SK-N-SH (cell line): ENCODE measurements at regions not wholly inside any gene's neighbourhood (a gene's known extent, or its start where the extent isn't known, plus 50 kb on each side); places are given as distances from the start of the nearest gene placed in this dataset.
"Not testable (repeated sequence)": the region's sequence is repeated elsewhere in the genome, so short reads cannot be mapped to it uniquely, and the experiment has no call there.

Source experiments
- CTCF ChIA-PET: fragments of 300-600, 350-600 bp; formaldehyde crosslinking; extraction: SDS; loops from one replicate; lab custom pipeline; 2021; lab: Yijun Ruan, JAX
- POLR2A ChIA-PET: fragments of 350-600 bp; sonication (Branson Sonifier 250); formaldehyde crosslinking; extraction: SDS; loops from one replicate; lab custom pipeline; 2020; ENCODE audit warnings: antibody characterized with exemption, inconsistent platforms; lab: Yijun Ruan, JAX
- DNase-seq: peaks from one replicate; pipeline ENCODE4 v3.0.0; 2012
- H2AFZ ChIP-seq: fragments of 200-600 bp; sonication (generic); 2 replicates; pipeline ENCODE4 v1.8.1; 2016; ENCODE audit warnings: antibody characterized with exemption, mild to moderate bottlenecking, low read depth
- H3F3A ChIP-seq: fragments of 200-600 bp; sonication (generic); replicated peaks from 2 replicates; pipeline ENCODE3; 2016; ENCODE audit warnings: antibody characterized with exemption, mild to moderate bottlenecking; ENCODE audit not compliant: insufficient read depth
- H3K27ac ChIP-seq, 2 experiments: fragments of 200-500 bp in 1 of 2; fragments of 200-600 bp in 1 of 2; sonication (Bioruptor generic) in 1 of 2; sonication (generic), shearing (Covaris generic) in 1 of 2; 2 replicates each; pipeline versions ENCODE4 v1.5.1 to v1.6.1; 2014 to 2016; ENCODE audit warnings: low read depth in 2 of 2, inconsistent platforms in 1 of 2, low read length in 1 of 2, mild to moderate bottlenecking in 1 of 2, mixed read lengths in 1 of 2
- H3K27me3 ChIP-seq: fragments of 200-600 bp; sonication (generic), shearing (Covaris generic); 2 replicates; pipeline ENCODE4 v1.6.1; 2016; ENCODE audit warnings: mixed run types; ENCODE audit not compliant: insufficient read depth
- H3K36me3 ChIP-seq, 2 experiments: fragments of 200-500 bp in 1 of 2; fragments of 200-600 bp in 1 of 2; sonication (Bioruptor generic) in 1 of 2; sonication (generic) in 1 of 2; replicated peaks in 1 of 2; 2 replicates each; pipeline versions ENCODE3 to v1.5.1; 2014 to 2016; ENCODE audit warnings: low read length in 1 of 2, mild to moderate bottlenecking in 1 of 2; ENCODE audit not compliant: insufficient read depth in 2 of 2, control insufficient read depth in 1 of 2
- H3K4me1 ChIP-seq, 2 experiments: fragments of 200-500 bp in 1 of 2; fragments of 200-600 bp in 1 of 2; sonication (Bioruptor generic) in 1 of 2; sonication (generic), shearing (Covaris generic) in 1 of 2; 2 replicates each; pipeline versions ENCODE4 v1.5.1 to v1.6.1; 2014 to 2016; ENCODE audit warnings: low read depth in 1 of 2, low read length in 1 of 2, mixed run types in 1 of 2; ENCODE audit not compliant: insufficient read depth in 2 of 2, control insufficient read depth in 1 of 2
- H3K4me2 ChIP-seq: fragments of 200-600 bp; sonication (generic), shearing (Covaris generic); 2 replicates; pipeline ENCODE4 v1.6.1; 2017; ENCODE audit warnings: mixed run types
- H3K4me3 ChIP-seq, 2 experiments: fragments of 200-500 bp in 1 of 2; fragments of 200-600 bp in 1 of 2; sonication (Bioruptor generic) in 1 of 2; sonication (generic), shearing (Covaris generic) in 1 of 2; 2 replicates each; pipeline versions ENCODE4 v1.5.1 to v1.8.1; 2014 to 2016; ENCODE audit warnings: low read depth in 2 of 2, inconsistent platforms in 1 of 2, low read length in 1 of 2, mild to moderate bottlenecking in 1 of 2, mixed read lengths in 1 of 2, moderate library complexity in 1 of 2
- H3K79me2 ChIP-seq: fragments of 200-600 bp; sonication (generic); 2 replicates; pipeline ENCODE4 v1.8.1; 2017; ENCODE audit warnings: mild to moderate bottlenecking; ENCODE audit not compliant: insufficient read depth
- H3K9ac ChIP-seq: fragments of 200-600 bp; sonication (generic); 2 replicates; pipeline ENCODE4 v1.6.1; 2017; ENCODE audit warnings: mixed run types
- H3K9me2 ChIP-seq: fragments of 200-600 bp; sonication (generic); 2 replicates; pipeline ENCODE4 v1.6.1; 2017; ENCODE audit warnings: mixed run types
- H3K9me3 ChIP-seq: fragments of 200-600 bp; sonication (generic); 2 replicates; pipeline ENCODE4 v1.6.1; 2017; ENCODE audit warnings: mixed run types, mild to moderate bottlenecking, moderate library complexity
- H4K20me1 ChIP-seq: fragments of 200-600 bp; sonication (generic); 2 replicates; pipeline ENCODE4 v1.6.1; 2017; ENCODE audit warnings: mild to moderate bottlenecking, mixed run types; ENCODE audit not compliant: insufficient read depth
- CHD2 ChIP-seq: fragments of 150-350 bp; IDR thresholded peaks from 2 replicates; pipeline ENCODE4 v1.6.1; 2018; ENCODE audit warnings: low read length; ENCODE audit not compliant: partially characterized antibody
- CTCF ChIP-seq: fragments of 200-600 bp; sonication (generic); IDR thresholded peaks from 2 replicates; pipeline ENCODE4 v1.6.1; 2017; ENCODE audit warnings: antibody characterized with exemption, mild to moderate bottlenecking, moderate library complexity
- ELF1 ChIP-seq: IDR thresholded peaks from 2 replicates; pipeline ENCODE4 v1.4.0; 2012
- EP300 ChIP-seq, 2 experiments: IDR thresholded peaks; 2 replicates each; pipeline versions ENCODE4 v1.4.0 to v1.6.1; 2012; ENCODE audit warnings: borderline replicate concordance in 1 of 2, low read depth in 1 of 2, low read length in 1 of 2
- FOSL2 ChIP-seq: IDR thresholded peaks from 2 replicates; pipeline ENCODE4 v1.4.0; 2012; ENCODE audit warnings: low read depth, mild to moderate bottlenecking, moderate library complexity, borderline replicate concordance
- FOXJ3 ChIP-seq: sonication (generic); formaldehyde crosslinking; IDR thresholded peaks from 2 replicates; pipeline ENCODE4 v1.5.1; 2020; ENCODE audit warnings: mild to moderate bottlenecking, missing genetic modification reagents
- FOXM1 ChIP-seq: IDR thresholded peaks from 2 replicates; pipeline ENCODE4 v1.4.0; 2012; ENCODE audit warnings: low read depth, mild to moderate bottlenecking
- GABPA ChIP-seq: IDR thresholded peaks from 2 replicates; pipeline ENCODE4 v1.4.0; 2012; ENCODE audit warnings: low read depth, mild to moderate bottlenecking
- PBX3 ChIP-seq: IDR thresholded peaks from 2 replicates; pipeline ENCODE4; 2012
- POLR2AphosphoS5 ChIP-seq: IDR thresholded peaks from 2 replicates; pipeline ENCODE4 v1.6.1; 2012; ENCODE audit warnings: low read depth, low read length
- RAD21 ChIP-seq: IDR thresholded peaks from 2 replicates; pipeline ENCODE4 v1.6.1; 2012; ENCODE audit warnings: mild to moderate bottlenecking, low read length
- RCOR1 ChIP-seq: fragments of 150-350 bp; IDR thresholded peaks from 2 replicates; pipeline ENCODE4 v1.6.1; 2017; ENCODE audit warnings: antibody characterized with exemption, low read length
- RFX5 ChIP-seq: IDR thresholded peaks from 2 replicates; pipeline ENCODE4 v1.6.1; 2012; ENCODE audit warnings: mild to moderate bottlenecking, improper control_type of control experiment, low read length
- RXRA ChIP-seq: IDR thresholded peaks from 2 replicates; pipeline ENCODE4 v1.4.0; 2012; ENCODE audit warnings: low read depth, mild to moderate bottlenecking, borderline replicate concordance
- SMC3 ChIP-seq: IDR thresholded peaks from 2 replicates; pipeline ENCODE4 v1.6.1; 2012; ENCODE audit warnings: low read depth, low read length, improper control_type of control experiment
- TCF12 ChIP-seq: IDR thresholded peaks from 2 replicates; pipeline ENCODE4 v1.4.0; 2012
- TEAD4 ChIP-seq: IDR thresholded peaks from 2 replicates; pipeline ENCODE4 v1.4.0; 2012; ENCODE audit warnings: mild to moderate bottlenecking, borderline replicate concordance; ENCODE audit not compliant: insufficient read depth
- WGBS: methylation state at CpG from one replicate; pipeline ENCODE4 v1.1.6; 2017; ENCODE audit warnings: low lambda C conversion rate; 5-methylcytosine and 5-hydroxymethylcytosine counted together

- no peak overlapping the region for H3K9ac ChIP-seq
- WGBS: 87% methylated on average over 4 of the region's 4 CpGs
- no peaks in the 10 kb centered on the region for H3K79me2 ChIP-seq
- no peak for DNase-seq
- H3K9me2 ChIP-seq: no peaks in the 10 kb centered on the region
- no peak overlapping the region for H3K4me3 ChIP-seq
- H3F3A ChIP-seq: no peaks in the 10 kb centered on the region
- no peak overlapping the region for H2AFZ ChIP-seq
- H4K20me1 ChIP-seq: no peaks in the 10 kb centered on the region
- H3K4me2 ChIP-seq: no peak overlapping the region
- H3K36me3 ChIP-seq: no peaks in the 10 kb centered on the region
- POLR2A ChIA-PET: no interaction called here
- no peaks in the 10 kb centered on the region for H3K27me3 ChIP-seq
- no peaks in the 10 kb centered on the region for H3K4me1 ChIP-seq
- H3K9me3 ChIP-seq: 0 out of 2 replicates have a peak, but pooled peaks cover 7% of the 10 kb centered on the region
- CTCF ChIA-PET: no interaction called here
- no peak for TF ChIP-seq CHD2
- no peak for TF ChIP-seq SMC3
- no peak for TF ChIP-seq RFX5
- TF ChIP-seq CTCF: no peak
- TF ChIP-seq PBX3: no peak
- TF ChIP-seq POLR2AphosphoS5: no peak
- no peak for TF ChIP-seq TCF12
- no peak for TF ChIP-seq GABPA
- TF ChIP-seq FOXJ3 (CRISPR knock-in tag): no peak
- no peak for TF ChIP-seq RXRA
- no peak for TF ChIP-seq RAD21
- no peak for TF ChIP-seq TEAD4
- no peak for TF ChIP-seq ELF1
- TF ChIP-seq RCOR1: no peak
- no peak for TF ChIP-seq FOSL2
- no peak for TF ChIP-seq FOXM1
- TF ChIP-seq EP300 (IDR thresholded peaks at IDR 0.05; ENCODE audit: borderline replicate concordance in 1 of 2, low read depth in 1 of 2, low read length in 1 of 2): no peak
- no peak overlapping the region for H3K27ac ChIP-seq
Observed at GRCh38 chr4:141871086-141871770, 234.8 kb downstream of the IL15 start.

- H3K9ac ChIP-seq, H3K4me2 ChIP-seq, H3K4me1 ChIP-seq, H3K79me2 ChIP-seq, H3K27me3 ChIP-seq, H3K9me2 ChIP-seq, H3F3A ChIP-seq, H2AFZ ChIP-seq, CTCF ChIA-PET, H3K36me3 ChIP-seq, DNase-seq, H3K27ac ChIP-seq, H3K9me3 ChIP-seq, POLR2A ChIA-PET, H3K4me3 ChIP-seq, H4K20me1 ChIP-seq: not testable (repeated sequence)
- WGBS: 59% methylated on average over 10 of the region's 12 CpGs
Observed at GRCh38 chr4:141882650-141883049, 246.3 kb downstream of the IL15 start.
